Natural killer cell treated with Interleukin-12 subunit alpha and Interleukin-12 subunit beta and Interleukin-15 and Interleukin-18, amount 100 ng/mL, for 72 hours (primary cell): ENCODE measurements at regions not wholly inside any gene's neighbourhood (a gene's known extent, or its start where the extent isn't known, plus 50 kb on each side); places are given as distances from the start of the nearest gene placed in this dataset.

Experiments used
- ATAC-seq, 2 donors: fragments of 150-1000 bp; cut with Tn5 transposase in 1 of 2; sonication (Bioruptor Pico), chemical (Tn5 transposase) in 1 of 2; 2 replicates each; pipeline ENCODE4 v1.10.0; 2021
- DNase-seq: peaks from one replicate; pipeline ENCODE4 v3.0.0; 2022; ENCODE audit warnings: low spot score
- H3K27ac Mint-ChIP-seq, 2 donors: 1 replicate in 1 of 2; 2 replicates in 1 of 2; pipeline ENCODE4 v1.8.0; 2022; ENCODE audit warnings: mixed read lengths in 2 of 2, mild to moderate bottlenecking in 1 of 2, moderate library complexity in 1 of 2
- H3K27me3 Mint-ChIP-seq, 2 donors: 1 replicate in 1 of 2; 2 replicates in 1 of 2; pipeline ENCODE4 v1.8.0; 2022; ENCODE audit warnings: mixed read lengths in 2 of 2
- H3K36me3 Mint-ChIP-seq: one replicate; pipeline ENCODE4 v1.8.0; 2022; ENCODE audit warnings: mixed read lengths
- H3K4me1 Mint-ChIP-seq, 2 donors: 1 replicate in 1 of 2; 2 replicates in 1 of 2; pipeline ENCODE4 v1.8.0; 2022; ENCODE audit warnings: low read depth in 2 of 2, mixed read lengths in 2 of 2, mild to moderate bottlenecking in 1 of 2
- H3K4me3 Mint-ChIP-seq: one replicate; pipeline ENCODE4 v1.8.0; 2022; ENCODE audit warnings: mixed read lengths
- H3K9me3 Mint-ChIP-seq: 2 replicates; pipeline ENCODE4 v1.8.0; 2022; ENCODE audit warnings: mixed read lengths

- Mint-ChIP-seq H3K4me3 (no peak overlapping the region), H3K36me3 (no peaks in the 10 kb centered on the region), H3K27ac (no peak overlapping the region), H3K27me3 (no peaks in the 10 kb centered on the region), H3K4me1 (no peaks in the 10 kb centered on the region), H3K9me3 (peaks cover 4% of the 10 kb centered on the region)
- ATAC-seq (no peak), DNase-seq (no peak)
These were observed 89.8 kb upstream of the COL11A1 start for GRCh38 chr1:103198076-103198475.

DNA sequence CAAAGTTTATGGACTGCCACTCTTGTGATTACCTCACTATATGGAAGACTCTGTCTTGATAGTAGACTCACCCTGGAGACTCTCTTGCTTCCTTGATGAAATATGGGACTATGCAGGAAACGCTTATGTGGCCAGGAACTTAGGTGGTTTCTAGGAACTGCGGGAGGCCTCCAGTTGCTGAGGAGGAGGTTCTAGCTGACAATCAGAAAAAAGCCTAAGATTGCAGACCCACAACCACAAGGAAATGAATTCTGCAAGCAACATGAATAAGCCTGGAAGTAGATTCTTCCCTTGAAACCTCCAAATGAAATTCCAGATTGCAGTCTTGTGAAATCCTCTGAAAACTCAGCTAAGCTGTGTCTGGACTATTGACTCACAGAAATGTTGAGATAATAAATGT lies 88.9 kb upstream of the COL11A1 start:
- no peaks in the 10 kb centered on the region for H3K4me1 Mint-ChIP-seq
- no peak overlapping the region for H3K27ac Mint-ChIP-seq
- no peaks in the 10 kb centered on the region for H3K27me3 Mint-ChIP-seq
- H3K36me3 Mint-ChIP-seq = no peaks in the 10 kb centered on the region
- no peak overlapping the region for H3K4me3 Mint-ChIP-seq
- peaks cover 4% of the 10 kb centered on the region for H3K9me3 Mint-ChIP-seq
- DNase-seq = no peak
- ATAC-seq = no peak

- no peaks in the 10 kb centered on the region for H3K27me3 Mint-ChIP-seq
- DNase-seq (no peak), ATAC-seq (no peak)
- H3K4me3 Mint-ChIP-seq = no peak overlapping the region
- peaks cover 4% of the 10 kb centered on the region for H3K9me3 Mint-ChIP-seq
- H3K27ac Mint-ChIP-seq = no peak overlapping the region
- H3K4me1 Mint-ChIP-seq = no peaks in the 10 kb centered on the region
- H3K36me3 Mint-ChIP-seq = no peaks in the 10 kb centered on the region
These were observed 86.7 kb upstream of the COL11A1 start for GRCh38 chr1:103194984-103195383.

- Mint-ChIP-seq H3K9me3 (peaks cover 4% of the 10 kb centered on the region), H3K4me1 (no peaks in the 10 kb centered on the region), H3K36me3 (no peaks in the 10 kb centered on the region), H3K4me3 (no peak overlapping the region), H3K27me3 (no peaks in the 10 kb centered on the region), H3K27ac (no peak overlapping the region)
- no peak for DNase-seq
- no peak for ATAC-seq
These were observed 85.7 kb upstream of the COL11A1 start for GRCh38 chr1:103194060-103194459.

DNA sequence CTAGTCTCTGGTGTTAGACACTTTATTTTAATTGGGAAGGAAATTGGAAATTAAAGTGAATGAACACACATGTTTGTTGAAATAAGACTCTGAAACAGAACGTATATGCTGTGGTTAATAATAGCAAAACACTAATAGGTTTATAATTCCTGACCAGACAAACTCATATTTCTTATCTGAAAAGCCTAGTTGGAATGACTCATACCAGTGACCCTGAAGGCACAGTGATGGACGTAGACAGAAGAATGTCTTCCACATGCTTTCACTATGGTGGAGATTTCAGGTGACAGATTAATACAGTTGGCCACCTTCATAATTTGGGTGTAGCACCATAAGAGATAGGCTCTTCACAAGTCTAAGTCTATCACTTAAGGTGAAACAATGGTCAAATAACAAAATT lies 83.0 kb upstream of the COL11A1 start:
- Mint-ChIP-seq H3K4me1 (no peaks in the 10 kb centered on the region), H3K9me3 (peaks cover 8% of the 10 kb centered on the region), H3K4me3 (no peak overlapping the region), H3K36me3 (no peaks in the 10 kb centered on the region), H3K27me3 (no peaks in the 10 kb centered on the region), H3K27ac (no peak overlapping the region)
- ATAC-seq = no peak
- DNase-seq = no peak

GRCh38 chr1:103190766-103191165 lies 82.4 kb upstream of the COL11A1 start:
- no peak overlapping the region for H3K27ac Mint-ChIP-seq
- ATAC-seq (no peak), DNase-seq (no peak)
- H3K36me3 Mint-ChIP-seq = no peaks in the 10 kb centered on the region
- no peaks in the 10 kb centered on the region for H3K4me1 Mint-ChIP-seq
- H3K27me3 Mint-ChIP-seq = no peaks in the 10 kb centered on the region
- H3K4me3 Mint-ChIP-seq = no peak overlapping the region
- peaks cover 12% of the 10 kb centered on the region for H3K9me3 Mint-ChIP-seq

GRCh38 chr1:103187673-103188072 lies 79.4 kb upstream of the COL11A1 start:
- no peaks in the 10 kb centered on the region for H3K4me1 Mint-ChIP-seq
- ATAC-seq (no peak), DNase-seq (no peak)
- H3K36me3 Mint-ChIP-seq = no peaks in the 10 kb centered on the region
- no peak overlapping the region for H3K4me3 Mint-ChIP-seq
- H3K9me3 Mint-ChIP-seq = peaks cover 15% of the 10 kb centered on the region
- no peaks in the 10 kb centered on the region for H3K27me3 Mint-ChIP-seq
- H3K27ac Mint-ChIP-seq = no peak overlapping the region

- no peaks in the 10 kb centered on the region for H3K27me3 Mint-ChIP-seq
- H3K27ac Mint-ChIP-seq = no peak overlapping the region
- H3K4me1 Mint-ChIP-seq = no peaks in the 10 kb centered on the region
- no peak overlapping the region for H3K4me3 Mint-ChIP-seq
- H3K9me3 Mint-ChIP-seq = peaks cover 7% of the 10 kb centered on the region
- DNase-seq = no peak
- H3K36me3 Mint-ChIP-seq = no peaks in the 10 kb centered on the region
- no peak for ATAC-seq
These were observed 72.3 kb upstream of the COL11A1 start for GRCh38 chr1:103180660-103181059.

- peaks cover 4% of the 10 kb centered on the region for H3K9me3 Mint-ChIP-seq
- no peaks in the 10 kb centered on the region for H3K27me3 Mint-ChIP-seq
- H3K27ac Mint-ChIP-seq = no peak overlapping the region
- no peaks in the 10 kb centered on the region for H3K36me3 Mint-ChIP-seq
- no peak for ATAC-seq
- H3K4me3 Mint-ChIP-seq = no peak overlapping the region
- H3K4me1 Mint-ChIP-seq = no peaks in the 10 kb centered on the region
- DNase-seq = no peak
These were observed 68.9 kb upstream of the COL11A1 start for GRCh38 chr1:103177108-103177775.

GRCh38 chr1:103171041-103171590 lies 62.8 kb upstream of the COL11A1 start:
- ATAC-seq (no peak), DNase-seq (no peak)
- no peak overlapping the region for H3K27ac Mint-ChIP-seq
- peaks cover 5% of the 10 kb centered on the region for H3K36me3 Mint-ChIP-seq
- no peaks in the 10 kb centered on the region for H3K4me1 Mint-ChIP-seq
- peaks cover 7% of the 10 kb centered on the region for H3K9me3 Mint-ChIP-seq
- no peaks in the 10 kb centered on the region for H3K27me3 Mint-ChIP-seq
- no peak overlapping the region for H3K4me3 Mint-ChIP-seq

DNA sequence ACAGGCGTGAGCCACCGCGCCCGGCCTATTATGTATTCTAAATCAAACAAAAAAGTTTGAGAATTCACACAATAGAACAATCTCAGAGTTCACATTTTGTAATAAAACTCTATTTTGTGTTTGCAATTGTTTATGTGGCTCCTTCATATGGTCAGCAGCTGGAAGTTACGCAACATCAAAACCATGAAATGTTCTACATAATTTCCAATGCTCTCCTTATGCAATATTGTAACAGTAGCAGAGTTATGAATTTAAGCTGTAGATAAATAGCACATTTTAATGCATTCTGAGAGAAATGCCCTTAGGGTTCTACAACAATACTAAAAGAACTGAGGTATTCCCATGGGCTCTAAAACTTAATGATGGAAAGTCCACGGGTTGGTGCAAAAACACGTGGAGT lies 62.3 kb upstream of the COL11A1 start:
- no peaks in the 10 kb centered on the region for H3K27me3 Mint-ChIP-seq
- no peak for DNase-seq
- ATAC-seq = no peak
- H3K27ac Mint-ChIP-seq = no peak overlapping the region
- H3K36me3 Mint-ChIP-seq = peaks cover 8% of the 10 kb centered on the region
- H3K9me3 Mint-ChIP-seq = peaks cover 11% of the 10 kb centered on the region
- H3K4me1 Mint-ChIP-seq = no peaks in the 10 kb centered on the region
- no peak overlapping the region for H3K4me3 Mint-ChIP-seq

DNA sequence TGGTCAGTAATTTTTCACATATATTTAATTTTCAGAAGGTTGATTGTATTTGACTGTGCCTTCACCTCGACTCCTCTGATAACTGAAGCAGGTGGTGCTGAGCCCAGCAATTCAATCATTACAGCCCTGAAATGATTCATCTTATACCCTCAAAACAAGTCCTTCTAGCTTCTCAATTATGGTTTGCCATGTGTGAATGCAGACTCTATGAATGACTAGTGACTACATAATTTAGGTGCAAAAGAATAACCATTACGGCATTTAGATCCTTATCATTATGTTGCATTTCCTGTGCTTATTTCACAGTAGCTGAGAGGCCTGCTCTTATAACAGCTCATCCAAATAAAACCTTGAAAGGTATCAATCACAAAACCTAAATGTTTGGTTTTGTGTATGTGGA lies 54.0 kb upstream of the COL11A1 start:
- H3K27ac Mint-ChIP-seq = no peak overlapping the region
- peak; percentile 50 to 60 for ATAC-seq
- H3K4me1 Mint-ChIP-seq = no peaks in the 10 kb centered on the region
- H3K9me3 Mint-ChIP-seq = peaks cover 15% of the 10 kb centered on the region
- DNase-seq = no peak
- peaks cover 8% of the 10 kb centered on the region for H3K36me3 Mint-ChIP-seq
- no peaks in the 10 kb centered on the region for H3K27me3 Mint-ChIP-seq
- H3K4me3 Mint-ChIP-seq = no peak overlapping the region

GRCh38 chr1:103160281-103160680 lies 52.0 kb upstream of the COL11A1 start:
- Mint-ChIP-seq H3K4me3 (no peak overlapping the region), H3K4me1 (no peaks in the 10 kb centered on the region), H3K36me3 (no peaks in the 10 kb centered on the region), H3K9me3 (peaks cover 8% of the 10 kb centered on the region), H3K27ac (no peak overlapping the region), H3K27me3 (no peaks in the 10 kb centered on the region)
- no peak for ATAC-seq
- DNase-seq = no peak
